ENCODE measurements at regions not wholly inside any gene's neighbourhood (a gene's known extent, or its start where the extent isn't known, plus 50 kb on each side); places are given as distances from the start of the nearest gene placed in this dataset.
"Not testable (repeated sequence)": the region's sequence is repeated elsewhere in the genome, so short reads cannot be mapped to it uniquely, and the experiment has no call there.

DNA sequence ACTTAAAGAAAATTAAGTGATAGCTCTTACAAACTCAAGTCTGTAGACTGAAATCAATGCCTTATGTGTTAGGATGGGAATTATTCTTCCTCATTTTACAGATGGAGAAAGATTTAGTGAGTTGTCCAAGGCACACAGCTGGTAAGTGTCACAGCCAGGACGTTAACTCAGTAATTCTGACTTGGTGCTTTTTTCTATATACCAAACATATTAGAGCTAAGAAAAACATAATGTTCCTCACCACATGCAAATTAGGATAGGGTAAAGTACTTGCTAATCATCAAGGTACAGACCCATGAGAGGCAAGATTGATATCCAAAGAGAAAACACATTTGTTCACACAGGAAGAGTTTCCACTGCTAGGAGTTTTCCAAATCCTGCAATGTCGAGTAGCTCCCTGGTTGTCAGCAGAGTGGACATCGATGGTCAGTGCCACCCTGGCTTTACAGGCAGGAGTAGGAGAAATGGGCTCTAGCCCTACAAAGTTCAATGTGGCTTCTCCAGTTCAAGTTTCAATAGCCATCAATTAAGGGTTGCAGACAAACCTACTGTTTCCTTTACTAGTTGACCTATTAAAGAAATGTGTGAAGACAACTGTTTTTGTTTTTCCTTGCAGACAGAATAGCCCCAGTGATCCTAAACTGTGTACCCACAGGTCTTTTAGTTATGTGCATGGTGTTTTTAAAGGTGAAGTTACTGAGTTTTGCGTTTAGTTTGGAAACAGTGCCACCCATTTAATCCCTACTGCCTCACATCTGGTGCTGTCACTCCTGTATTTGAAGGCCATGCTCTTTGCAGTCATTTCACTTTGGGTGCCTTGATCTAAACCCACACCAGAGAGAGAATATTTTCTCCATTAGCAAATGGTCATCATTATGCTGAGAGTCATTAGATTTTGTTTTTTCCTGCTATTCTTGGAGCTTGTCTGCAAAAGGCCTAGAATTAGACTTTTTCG is 460.8 kb upstream of the SMARCA2 start:
- Histone ChIP-seq H2AFZ (ENCODE audit: low read depth, low read length) (no peak overlapping the region), H3K4me3 (ENCODE audit: low read length) (no peak overlapping the region), H4K20me1 (ENCODE audit: insufficient read depth) (no peaks in the 10 kb centered on the region), H3K9ac (ENCODE audit: low read length) (no peak overlapping the region), H3K27ac (ENCODE audit: low read length) (no peak overlapping the region), H3K4me2 (ENCODE audit: low read length) (no peak overlapping the region), H3K27me3 (ENCODE audit: insufficient read depth, low read depth, low read length) (no peaks in the 10 kb centered on the region), H3F3A (ENCODE audit: insufficient read depth, low read length, poor library complexity, severe bottlenecking) (no peaks in the 10 kb centered on the region), H3K36me3 (ENCODE audit: insufficient read depth, low read length) (no peaks in the 10 kb centered on the region), H3K9me2 (ENCODE audit: insufficient read depth, low read length) (no peaks in the 10 kb centered on the region), H3K9me3 (ENCODE audit: low read length) (no peaks in the 10 kb centered on the region), H3K79me2 (replicated peaks; ENCODE audit: insufficient read depth, low read length) (no peaks in the 10 kb centered on the region)
- TF ChIP-seq POLR2AphosphoS5 (IDR thresholded peaks at IDR 0.05) = no peak
- no peak for TF ChIP-seq EZH2 (IDR thresholded peaks at IDR 0.05; ENCODE audit: borderline replicate concordance, insufficient read depth, low read length, poor library complexity, severe bottlenecking)
- TF ChIP-seq MXI1 (conservative IDR thresholded peaks at IDR 0.05; ENCODE audit: poor library complexity, severe bottlenecking) = no peak
- TF ChIP-seq SMC3 (conservative IDR thresholded peaks at IDR 0.05; ENCODE audit: poor library complexity) = no peak
- TF ChIP-seq, protein P1, sequence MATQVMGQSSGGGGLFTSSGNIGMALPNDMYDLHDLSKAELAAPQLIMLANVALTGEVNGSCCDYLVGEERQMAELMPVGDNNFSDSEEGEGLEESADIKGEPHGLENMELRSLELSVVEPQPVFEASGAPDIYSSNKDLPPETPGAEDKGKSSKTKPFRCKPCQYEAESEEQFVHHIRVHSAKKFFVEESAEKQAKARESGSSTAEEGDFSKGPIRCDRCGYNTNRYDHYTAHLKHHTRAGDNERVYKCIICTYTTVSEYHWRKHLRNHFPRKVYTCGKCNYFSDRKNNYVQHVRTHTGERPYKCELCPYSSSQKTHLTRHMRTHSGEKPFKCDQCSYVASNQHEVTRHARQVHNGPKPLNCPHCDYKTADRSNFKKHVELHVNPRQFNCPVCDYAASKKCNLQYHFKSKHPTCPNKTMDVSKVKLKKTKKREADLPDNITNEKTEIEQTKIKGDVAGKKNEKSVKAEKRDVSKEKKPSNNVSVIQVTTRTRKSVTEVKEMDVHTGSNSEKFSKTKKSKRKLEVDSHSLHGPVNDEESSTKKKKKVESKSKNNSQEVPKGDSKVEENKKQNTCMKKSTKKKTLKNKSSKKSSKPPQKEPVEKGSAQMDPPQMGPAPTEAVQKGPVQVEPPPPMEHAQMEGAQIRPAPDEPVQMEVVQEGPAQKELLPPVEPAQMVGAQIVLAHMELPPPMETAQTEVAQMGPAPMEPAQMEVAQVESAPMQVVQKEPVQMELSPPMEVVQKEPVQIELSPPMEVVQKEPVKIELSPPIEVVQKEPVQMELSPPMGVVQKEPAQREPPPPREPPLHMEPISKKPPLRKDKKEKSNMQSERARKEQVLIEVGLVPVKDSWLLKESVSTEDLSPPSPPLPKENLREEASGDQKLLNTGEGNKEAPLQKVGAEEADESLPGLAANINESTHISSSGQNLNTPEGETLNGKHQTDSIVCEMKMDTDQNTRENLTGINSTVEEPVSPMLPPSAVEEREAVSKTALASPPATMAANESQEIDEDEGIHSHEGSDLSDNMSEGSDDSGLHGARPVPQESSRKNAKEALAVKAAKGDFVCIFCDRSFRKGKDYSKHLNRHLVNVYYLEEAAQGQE (IDR thresholded peaks at IDR 0.05; ENCODE audit: borderline replicate concordance) = no peak
- TF ChIP-seq TAF1 (IDR thresholded peaks at IDR 0.05; ENCODE audit: low read depth) = no peak
- TF ChIP-seq EP300 (conservative IDR thresholded peaks at IDR 0.05; ENCODE audit: poor library complexity, severe bottlenecking) = no peak
- TF ChIP-seq, protein P2, sequence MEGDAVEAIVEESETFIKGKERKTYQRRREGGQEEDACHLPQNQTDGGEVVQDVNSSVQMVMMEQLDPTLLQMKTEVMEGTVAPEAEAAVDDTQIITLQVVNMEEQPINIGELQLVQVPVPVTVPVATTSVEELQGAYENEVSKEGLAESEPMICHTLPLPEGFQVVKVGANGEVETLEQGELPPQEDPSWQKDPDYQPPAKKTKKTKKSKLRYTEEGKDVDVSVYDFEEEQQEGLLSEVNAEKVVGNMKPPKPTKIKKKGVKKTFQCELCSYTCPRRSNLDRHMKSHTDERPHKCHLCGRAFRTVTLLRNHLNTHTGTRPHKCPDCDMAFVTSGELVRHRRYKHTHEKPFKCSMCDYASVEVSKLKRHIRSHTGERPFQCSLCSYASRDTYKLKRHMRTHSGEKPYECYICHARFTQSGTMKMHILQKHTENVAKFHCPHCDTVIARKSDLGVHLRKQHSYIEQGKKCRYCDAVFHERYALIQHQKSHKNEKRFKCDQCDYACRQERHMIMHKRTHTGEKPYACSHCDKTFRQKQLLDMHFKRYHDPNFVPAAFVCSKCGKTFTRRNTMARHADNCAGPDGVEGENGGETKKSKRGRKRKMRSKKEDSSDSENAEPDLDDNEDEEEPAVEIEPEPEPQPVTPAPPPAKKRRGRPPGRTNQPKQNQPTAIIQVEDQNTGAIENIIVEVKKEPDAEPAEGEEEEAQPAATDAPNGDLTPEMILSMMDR (IDR thresholded peaks at IDR 0.05; ENCODE audit: poor library complexity, severe bottlenecking) = no peak
- no peak for TF ChIP-seq RAD21 (conservative IDR thresholded peaks at IDR 0.05)

DNA sequence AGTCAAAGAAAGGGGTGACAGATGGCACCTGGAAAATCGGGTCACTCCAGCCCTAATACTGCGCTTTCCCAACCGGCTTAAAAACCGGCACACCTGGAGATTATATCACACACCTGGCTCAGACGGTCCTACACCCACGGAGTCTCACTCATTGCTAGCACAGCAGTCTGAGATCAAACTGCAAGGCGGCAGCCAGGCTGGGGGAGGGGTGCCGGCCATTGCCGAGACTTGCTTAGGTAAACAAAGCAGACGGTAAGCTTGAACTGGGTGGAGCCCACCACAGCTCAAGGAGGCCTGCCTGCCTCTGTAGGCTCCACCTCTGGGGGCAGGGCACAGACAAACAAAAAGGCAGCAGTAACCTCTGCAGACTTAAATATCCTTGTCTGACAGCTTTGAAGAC is 456.5 kb upstream of the SMARCA2 start:
- not testable (repeated sequence) for H2AFZ ChIP-seq (ENCODE audit: low read depth, low read length); H4K20me1 ChIP-seq (ENCODE audit: insufficient read depth); H3K9me2 ChIP-seq (ENCODE audit: insufficient read depth, low read length); H3K4me2 ChIP-seq (ENCODE audit: low read length); H3K27me3 ChIP-seq (ENCODE audit: insufficient read depth, low read depth, low read length); H3K36me3 ChIP-seq (ENCODE audit: insufficient read depth, low read length); H3K79me2 ChIP-seq (replicated peaks; ENCODE audit: insufficient read depth, low read length); H3K27ac ChIP-seq (ENCODE audit: low read length); H3F3A ChIP-seq (ENCODE audit: insufficient read depth, low read length, poor library complexity, severe bottlenecking); H3K9ac ChIP-seq (ENCODE audit: low read length); H3K9me3 ChIP-seq (ENCODE audit: low read length); H3K4me3 ChIP-seq (ENCODE audit: low read length)

All from neural cell (in vitro differentiated cells).